DMS79 treated with DMSO at 0.1 percent for 48 hours (cell line): ENCODE measurements at regions not wholly inside any gene's neighbourhood (a gene's known extent, or its start where the extent isn't known, plus 50 kb on each side); places are given as distances from the start of the nearest gene placed in this dataset.

Experiments
- DNase-seq: peaks from one replicate; lab custom pipeline; 2025; lab: John Stamatoyannopoulos, UW

DNA sequence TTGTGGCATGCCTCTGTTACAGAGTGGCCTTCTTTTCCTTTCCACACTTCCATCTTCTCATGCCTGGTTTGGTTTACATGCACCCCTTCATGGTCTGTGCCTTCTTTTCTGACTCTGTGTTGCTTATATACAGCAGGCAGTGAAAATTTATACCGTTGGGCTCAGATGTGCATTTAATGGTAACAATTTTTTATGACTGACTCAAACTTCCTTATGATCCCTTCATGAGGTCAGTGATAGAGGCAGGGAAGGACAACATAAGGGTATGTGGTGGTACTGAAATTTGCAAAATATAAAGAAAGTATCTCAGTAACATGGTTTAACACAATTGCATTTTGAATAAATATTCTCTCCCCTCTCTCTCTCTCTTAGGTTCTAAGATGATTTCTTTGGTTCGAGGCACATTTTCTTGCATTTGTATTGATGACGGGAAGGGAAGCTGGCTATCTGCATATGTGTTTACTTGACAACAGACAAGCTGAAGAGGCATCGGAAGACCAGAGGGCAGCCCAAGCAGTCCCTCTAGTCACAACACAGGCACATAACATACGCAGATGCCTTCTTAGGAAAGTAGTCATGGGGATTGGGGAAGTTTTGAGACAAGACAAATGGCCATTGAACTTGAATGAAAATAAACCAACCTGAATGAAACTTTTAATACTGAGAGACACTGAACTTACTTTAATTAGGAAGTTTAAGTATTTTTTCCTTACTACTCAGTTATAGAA lies 163.3 kb upstream of the LEF1 start:
- no peak for DNase-seq

DNA sequence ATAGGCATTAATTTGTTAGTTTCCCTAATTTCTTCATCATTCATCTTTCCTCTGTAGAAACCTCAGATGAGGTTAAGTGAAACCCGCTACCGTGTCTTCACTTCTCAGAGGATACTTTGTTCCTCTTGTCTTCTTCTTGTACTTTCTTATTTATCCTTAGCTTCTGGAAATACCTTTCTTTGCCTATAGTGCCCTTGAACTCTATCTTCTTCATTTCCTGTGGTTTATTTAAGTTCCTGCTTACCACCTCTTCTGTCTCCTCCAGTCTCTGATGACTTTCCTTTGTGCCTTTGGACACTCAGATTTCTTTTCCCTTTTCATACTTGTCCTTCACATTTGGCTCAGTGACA lies 159.6 kb upstream of the LEF1 start:
- DNase-seq: no peak

DNA sequence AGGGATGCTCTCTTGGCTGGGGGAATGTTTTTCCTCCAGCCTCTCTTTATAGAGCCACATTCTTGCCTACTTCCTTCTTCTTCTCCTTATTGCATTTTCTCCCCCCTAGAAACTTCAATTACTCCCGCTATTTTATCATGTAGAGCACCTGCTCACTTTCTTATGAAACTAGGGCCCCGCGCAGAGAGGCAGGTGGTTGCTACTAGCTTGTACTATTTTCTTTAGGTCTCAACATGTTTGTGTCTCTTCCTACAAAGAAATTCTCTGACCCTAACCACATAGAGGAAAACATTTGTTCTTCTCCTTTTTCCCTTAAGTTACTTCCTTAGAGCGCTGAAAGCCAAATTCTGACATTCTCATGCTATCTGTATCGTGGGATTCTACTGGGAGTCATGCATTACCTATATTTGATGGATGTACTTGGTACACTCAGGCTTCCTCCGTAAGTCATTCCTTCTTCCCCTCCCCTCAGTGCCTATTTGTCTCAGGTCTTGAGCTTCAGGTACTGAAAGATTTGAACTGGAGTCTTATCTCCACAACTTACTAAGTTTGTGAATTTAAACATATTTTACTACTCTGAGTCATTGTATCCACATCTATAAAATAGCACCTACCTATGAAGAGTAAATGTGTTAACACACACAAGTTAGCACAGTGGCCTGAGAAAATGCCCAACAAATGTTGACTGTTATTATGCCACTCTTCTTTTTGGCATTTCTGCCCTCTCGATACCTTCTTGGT lies 159.1 kb upstream of the LEF1 start:
- no peak for DNase-seq

DNA sequence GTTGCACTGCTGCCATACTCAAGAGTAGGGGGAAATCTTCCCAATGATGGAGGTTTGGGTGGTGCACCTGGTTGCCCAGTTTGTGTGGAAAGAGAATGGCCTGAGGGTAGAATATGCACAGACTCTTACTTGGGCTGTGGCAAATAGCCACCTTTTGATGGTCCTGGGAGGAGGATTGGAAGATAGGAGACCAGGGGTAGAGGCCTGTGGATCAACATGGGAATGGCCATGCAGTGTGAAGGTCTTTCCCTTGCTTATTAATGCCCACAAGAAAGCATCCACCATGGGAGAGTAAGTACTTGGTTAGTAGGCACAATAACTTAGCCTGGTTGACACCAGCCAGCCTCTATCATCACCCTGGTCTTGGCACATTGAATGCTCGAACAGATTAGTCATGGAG lies 156.8 kb upstream of the LEF1 start:
- no peak for DNase-seq

DNA sequence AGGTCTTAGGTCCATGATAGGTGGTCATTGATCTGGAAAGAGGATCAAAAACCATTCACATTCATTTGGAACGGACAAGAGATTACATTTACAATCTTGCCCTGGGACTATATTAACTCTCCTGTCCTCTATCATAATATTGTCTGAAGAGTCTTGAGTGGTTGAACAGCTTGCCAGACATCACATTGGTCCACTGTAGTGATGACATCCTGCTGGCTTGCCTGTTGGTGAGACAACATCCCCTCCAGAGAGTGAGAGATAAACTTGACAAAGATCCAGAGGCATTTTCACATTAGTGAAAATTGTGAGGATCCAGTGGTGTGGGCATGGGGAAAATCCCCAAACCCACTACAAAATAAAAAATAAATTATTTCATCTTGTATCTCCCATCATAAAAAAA lies 155.7 kb upstream of the LEF1 start:
- no peak for DNase-seq

DNA sequence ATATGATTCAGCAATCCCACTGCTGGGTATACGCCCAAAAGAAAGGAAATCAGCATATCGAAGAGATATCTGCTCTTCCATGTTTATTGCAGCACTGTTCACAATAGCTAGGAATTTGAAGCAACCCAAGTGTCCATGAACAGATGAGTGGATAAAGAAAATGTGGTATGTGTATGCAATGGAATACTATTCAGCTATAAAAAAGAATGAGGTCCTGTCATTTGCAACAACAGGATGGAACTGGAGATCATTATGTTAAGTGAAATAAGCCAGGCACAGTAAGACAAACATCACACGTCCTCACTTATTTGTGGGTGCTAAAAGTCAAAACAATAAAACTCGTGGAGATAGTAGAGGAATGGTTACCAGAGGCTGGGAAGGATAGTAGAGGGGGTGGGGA lies 153.8 kb upstream of the LEF1 start:
- DNase-seq: no peak

DNA sequence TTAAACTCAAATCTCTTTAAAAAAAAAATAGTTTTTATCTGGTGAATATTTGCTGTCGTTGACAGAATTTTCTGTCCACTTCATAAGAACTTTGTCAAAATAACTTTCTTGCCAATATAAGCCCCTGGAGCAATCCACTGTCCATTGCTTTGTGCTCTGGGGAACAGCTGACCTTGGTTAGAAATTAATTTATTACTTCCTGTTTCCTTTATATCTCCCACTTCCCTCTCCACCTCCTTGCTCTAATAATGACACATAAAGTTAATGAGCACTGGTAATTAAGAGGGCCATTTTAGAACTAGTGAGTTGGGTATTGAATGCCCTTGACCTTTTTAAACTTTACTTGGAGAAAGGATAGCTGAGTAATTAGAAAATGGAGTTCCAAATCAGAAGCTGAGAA lies 151.3 kb upstream of the LEF1 start:
- DNase-seq: no peak

DNA sequence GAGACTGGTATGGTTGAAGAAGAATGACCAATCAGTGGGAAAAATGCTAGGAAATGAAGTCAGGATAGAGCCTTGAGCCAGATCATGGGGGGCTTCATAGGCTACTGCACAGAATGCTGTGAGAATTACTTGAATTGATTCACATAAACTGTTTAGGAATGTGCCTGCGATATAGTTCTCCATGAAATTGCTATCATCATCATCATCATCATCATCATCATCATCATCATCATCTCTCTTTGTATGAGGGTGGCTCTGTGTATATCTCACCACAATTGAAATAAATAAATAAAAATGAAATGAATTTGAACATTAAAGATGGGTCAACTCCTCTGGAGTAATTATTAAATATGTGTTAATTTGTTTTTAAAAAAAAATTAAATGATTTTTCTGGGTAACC lies 148.6 kb upstream of the LEF1 start:
- DNase-seq: no peak

DNA sequence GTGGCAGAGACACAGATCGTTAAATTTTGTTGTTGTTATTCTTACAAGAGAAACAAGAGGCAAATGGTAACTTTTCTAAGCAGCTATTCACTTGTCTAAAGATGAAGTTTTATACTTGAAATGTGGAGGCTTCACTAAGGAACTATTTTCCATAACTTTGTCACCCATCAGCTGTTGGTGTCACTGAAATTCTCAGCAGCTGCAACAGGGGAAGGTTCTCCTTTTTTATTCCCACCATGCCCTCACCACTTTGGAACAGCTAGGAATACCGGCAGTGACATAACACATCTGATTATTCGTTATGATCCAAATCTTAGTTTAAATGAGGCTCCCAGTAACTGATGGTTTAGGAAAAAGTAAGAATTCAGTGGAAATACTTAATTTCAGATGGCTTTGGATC lies 147.0 kb upstream of the LEF1 start:
- no peak for DNase-seq

DNA sequence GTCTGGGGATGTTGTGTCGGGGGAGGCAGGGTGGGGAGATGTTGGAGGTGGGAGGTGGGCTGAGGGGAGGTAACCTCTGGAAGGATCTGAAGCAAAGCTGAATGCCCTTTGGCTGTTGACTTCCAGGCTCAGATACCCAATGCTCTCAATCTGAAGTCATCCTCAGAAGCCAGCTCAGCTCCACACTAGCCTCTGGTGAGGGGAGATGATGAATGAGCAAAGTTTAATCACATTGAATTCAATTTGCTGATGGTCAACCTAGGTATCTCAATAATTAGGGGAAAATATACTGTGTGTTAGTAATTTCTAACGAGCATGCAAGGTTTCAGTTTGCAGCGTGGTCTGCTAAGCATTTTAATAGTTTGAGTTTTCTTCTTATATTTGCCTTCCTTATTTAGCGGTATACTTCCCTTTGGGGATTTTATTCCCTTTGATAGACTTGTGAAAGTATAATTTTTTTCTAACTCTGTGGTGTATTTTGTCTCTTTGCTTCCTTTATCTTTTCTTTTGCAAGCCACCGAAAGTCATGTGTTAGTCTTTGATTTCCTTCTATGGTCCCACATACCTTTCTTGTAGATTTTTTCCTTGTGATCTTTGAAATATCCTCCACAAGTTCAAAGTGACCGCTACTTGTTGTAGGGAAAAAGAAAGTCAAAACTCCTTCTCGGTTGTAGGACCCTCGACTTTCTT lies 146.3 kb upstream of the LEF1 start:
- DNase-seq: no peak

DNA sequence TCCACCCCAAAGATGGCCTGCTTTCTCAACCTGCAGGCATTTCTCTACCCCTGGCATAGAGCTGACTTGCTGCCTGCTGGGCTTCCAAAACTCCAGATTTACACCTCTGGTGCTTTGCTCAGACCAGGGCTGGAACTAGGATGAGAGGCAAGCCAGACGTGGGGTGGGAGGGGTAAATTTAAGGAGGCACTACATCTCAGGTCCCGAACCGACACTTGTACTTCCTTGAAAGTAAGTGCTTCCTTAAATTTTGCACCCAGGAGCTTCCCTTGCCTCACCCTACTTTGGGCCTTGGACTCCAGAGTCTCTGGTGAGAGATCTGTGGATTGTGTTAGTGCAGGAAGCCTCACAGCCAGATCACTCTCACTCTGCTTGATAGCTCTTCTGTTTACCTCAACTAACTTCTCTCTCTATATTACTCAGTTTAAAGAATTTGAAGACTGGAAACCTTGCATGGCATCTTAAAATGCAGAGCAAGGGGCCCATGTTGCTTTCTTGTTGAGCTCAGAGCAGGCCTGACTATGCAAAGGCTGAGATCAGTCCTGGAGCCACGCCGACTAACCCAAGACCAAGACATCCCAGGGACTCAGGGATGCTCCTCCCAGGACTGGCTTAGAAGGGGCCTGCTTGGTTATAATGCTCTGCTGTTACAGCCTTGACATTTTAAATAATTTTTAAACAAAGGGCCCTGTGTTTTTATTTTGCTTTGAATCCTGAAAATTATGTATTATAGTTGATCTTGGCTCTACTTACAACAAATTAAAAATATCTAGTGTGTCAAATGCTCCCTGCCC lies 145.0 kb upstream of the LEF1 start:
- no peak for DNase-seq

DNA sequence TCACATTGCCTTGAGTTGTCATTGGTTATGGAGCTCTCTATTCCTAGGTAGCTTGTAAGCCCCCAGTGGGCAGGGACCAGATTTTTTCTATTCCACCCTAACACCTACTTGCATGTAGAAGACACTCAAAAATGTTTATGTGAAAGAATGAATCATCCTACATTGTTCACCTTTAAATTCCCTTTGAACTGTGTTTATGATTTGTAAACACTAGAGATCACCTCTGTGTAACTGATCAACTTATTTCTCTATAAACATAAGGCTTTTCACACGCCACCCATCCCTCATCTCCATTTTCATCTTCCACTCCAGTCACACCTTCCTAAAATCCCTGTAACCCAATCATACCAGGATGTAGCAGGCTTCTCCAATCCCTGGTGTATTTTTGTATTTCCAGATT lies 142.6 kb upstream of the LEF1 start:
- DNase-seq: no peak

DNA sequence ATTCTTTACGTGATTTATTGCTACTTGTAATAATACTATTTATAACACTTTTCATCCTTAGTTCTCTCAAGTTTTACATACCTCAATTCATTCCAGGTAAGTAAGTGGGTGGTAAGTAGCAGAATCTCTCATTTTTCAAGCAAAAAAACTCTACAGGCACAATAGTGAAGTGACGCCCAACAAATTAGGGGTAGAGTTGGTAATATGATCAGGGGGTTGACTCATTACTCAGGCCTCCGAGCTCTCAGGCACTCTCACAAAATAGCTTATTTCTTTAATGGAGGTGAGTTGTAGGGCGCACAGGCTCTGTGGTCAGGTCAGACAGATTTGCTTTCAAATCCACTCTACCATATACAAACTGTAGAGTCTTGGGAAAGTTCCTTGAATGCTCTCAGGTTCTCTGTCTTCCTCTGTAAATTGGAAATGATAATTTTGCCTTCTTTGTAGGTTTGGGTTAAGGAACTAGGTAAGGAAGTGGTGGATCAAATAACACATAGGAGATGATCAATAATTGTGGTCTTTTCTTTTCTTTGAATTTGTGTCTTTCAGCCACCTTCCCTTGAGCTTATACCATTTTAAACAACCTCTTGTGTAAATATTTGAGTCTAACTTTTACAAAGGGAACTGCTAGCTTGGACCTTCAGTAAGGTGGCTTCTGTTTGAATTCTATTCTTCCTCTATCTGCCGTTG lies 134.9 kb upstream of the LEF1 start:
- no peak for DNase-seq

DNA sequence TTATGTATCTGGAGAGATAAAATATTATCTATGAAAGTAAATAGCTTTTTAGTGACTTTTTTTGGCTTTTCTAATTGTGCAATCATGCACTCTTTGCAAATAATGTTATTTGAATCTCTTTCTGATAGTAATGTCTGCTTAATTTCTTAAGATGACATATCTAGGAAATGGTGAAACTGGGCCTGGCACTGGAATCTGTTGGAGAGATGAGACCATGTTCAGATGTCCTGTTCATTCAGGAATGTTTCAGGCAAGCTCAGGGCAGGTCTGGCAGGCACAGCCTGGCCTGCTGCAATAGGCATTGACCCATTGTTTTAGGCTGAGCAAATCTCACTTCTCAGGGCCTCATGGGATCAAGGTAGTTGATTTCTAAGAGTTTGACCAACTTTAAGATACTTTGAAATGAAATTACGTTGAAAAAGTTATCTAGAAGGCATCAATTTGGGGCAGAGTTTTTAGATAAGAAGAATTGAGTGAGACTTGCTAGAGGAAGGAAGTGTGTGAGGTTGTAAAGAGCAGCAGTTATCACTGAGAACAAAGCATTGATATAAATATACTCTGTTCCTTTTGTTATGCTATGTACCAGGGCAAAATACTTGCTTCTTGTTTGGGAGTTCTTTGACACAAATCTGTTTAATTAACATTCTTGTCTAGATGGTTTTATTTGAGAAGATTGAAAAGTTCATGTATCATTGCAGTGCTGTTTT lies 133.0 kb upstream of the LEF1 start:
- DNase-seq: no peak

DNA sequence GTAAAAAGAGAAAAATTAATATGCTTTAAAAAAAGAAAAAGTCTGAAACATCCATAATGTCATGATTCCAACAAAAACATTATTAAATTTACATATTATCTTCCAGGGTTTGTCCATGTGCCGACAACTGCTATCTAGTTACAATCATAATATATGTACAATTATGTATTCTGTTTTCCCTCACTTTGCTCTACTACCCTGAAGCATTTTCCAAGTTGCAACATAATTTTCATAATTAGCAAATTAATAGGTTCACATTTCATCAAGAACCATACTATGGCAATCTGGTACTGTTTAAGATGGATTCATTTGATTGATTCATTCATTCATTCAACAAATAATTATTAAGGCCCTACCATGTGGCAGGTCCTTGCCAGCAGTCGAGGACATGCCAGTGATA lies 128.9 kb upstream of the LEF1 start:
- DNase-seq: no peak

DNA sequence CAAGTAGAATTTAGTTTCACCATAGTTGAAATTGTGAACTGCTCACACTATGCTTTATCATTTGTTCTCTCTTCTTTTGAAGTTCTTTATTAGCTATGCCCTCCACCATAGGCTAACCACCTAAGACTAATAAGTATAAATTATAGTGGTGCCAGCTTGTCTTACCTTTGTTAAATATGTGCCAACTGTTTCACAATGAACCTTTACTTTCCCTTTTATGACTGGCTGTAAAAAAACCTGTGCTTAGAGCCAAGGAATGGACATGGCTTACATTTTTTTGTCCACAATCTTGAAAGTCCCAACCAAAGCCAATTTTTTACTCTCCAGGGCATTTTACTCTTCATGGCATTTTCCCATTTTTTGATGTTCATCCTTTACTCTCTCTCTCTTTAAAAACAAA lies 123.5 kb upstream of the LEF1 start:
- DNase-seq: no peak

DNA sequence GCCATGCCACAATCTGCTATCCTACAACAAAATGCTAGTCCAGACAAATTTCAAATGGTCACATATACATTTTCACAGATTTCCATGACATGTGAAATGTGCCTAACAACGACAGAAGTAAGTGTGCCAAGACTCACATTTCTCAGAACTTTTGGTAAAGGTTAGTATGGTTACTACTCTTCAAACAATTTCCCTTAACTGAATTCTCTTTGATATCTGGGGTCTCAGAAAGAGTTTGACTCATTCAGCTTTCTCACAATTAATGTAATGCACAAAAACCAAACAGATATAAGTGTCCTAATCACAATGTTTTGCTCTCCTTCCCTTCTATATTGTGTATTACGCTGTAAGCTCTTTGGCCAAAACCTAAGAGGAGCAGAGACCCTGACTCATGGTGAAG lies 122.4 kb upstream of the LEF1 start:
- no peak for DNase-seq

DNA sequence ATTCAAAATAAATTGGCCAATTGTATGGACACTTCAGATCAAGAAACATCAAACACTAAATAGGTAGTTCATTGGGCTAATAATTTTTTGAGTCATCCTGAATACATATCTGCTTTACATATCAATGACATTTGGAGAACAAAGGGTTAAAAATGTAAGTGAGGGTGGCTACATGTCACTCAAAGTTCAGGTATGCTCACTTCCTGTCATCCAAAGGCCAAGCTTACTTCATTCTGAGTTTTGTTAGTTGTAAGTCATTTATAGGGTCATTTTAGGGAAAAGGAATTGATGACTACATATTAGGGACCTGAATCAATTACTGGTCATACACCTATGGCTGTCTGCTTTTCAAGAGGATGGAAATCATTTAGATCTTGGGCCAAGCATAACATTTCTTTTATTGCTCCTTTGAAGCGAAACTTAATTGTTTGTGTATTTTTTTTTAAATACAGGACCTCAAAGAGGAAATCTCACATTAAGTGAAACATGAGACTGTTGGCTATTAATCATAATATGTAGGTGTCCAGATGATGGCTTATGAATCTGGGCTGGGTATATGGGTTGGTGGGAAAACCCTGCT lies 119.2 kb upstream of the LEF1 start:
- DNase-seq: no peak

DNA sequence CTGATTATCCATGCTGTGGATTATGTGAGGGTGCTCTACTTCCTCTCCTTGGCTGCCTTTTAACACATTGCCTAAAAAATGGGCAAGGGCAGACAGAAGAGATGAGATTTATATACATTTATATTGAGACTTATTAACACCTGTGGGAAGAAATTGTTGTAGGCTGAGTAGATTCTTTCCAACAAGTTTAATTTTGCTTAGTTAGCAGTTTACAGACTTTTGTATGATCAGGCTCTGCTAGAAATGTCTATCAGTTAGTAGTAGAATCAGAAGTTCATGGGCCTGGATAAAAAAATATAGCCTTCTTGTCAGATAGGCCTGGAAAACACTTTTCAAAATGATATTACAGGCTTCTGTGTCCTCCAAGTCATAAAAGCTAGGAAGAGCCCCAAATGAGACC lies 111.3 kb upstream of the LEF1 start:
- no peak for DNase-seq

DNA sequence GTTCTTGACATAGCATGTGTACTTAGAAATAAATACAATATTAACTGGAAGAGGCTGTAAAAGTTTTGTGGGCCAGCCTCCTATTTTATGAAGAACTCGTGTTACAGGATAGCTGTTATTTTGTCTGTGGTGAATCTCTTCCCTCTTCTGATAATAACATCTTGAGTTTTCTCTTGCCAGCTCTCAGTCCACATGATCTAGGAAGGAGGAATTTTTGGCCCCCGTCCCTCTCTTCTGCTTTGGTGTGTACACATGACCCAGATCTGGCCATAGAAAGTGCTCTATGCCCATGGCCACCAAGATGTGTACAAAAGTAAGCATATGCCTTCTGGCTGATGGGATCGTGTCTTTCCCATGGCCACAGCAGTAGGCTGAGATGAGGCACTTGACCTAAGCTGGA lies 108.0 kb upstream of the LEF1 start:
- no peak for DNase-seq

DNA sequence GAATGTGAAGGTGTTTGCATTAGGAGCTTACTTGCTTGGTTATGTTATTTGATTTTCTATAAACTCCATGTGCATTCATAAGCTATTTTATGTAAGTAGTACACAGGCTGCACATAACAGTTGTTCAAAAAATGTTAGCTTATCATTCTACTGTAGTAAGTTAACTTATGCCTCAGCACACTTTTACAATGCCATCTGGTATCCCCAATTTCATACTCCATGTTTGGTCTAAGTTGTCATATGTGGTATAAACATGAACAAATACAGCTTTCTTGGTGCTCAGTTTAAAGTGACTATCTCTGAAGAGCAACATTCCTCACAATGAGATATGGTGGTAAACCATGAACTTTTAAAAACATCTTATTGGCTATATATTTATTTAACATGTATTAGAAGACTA lies 104.3 kb upstream of the LEF1 start:
- DNase-seq: no peak
